Natural killer cell treated with Interleukin-12 subunit alpha and Interleukin-12 subunit beta and Interleukin-15 and Interleukin-18, amount 100 ng/mL, for 72 hours (primary cell): ENCODE measurements at regions not wholly inside any gene's neighbourhood (a gene's known extent, or its start where the extent isn't known, plus 50 kb on each side); places are given as distances from the start of the nearest gene placed in this dataset.
A peak's percentile ranks its signal among the peaks of the same experiment; 100 is the strongest.
"Not testable (repeated sequence)": the region's sequence is repeated elsewhere in the genome, so short reads cannot be mapped to it uniquely, and the experiment has no call there.

Experiments used
- ATAC-seq, 2 donors: fragments of 150-1000 bp; cut with Tn5 transposase in 1 of 2; sonication (Bioruptor Pico), chemical (Tn5 transposase) in 1 of 2; 2 replicates each; pipeline ENCODE4 v1.10.0; 2021
- DNase-seq: peaks from one replicate; pipeline ENCODE4 v3.0.0; 2022; ENCODE audit warnings: low spot score
- H3K27ac Mint-ChIP-seq, 2 donors: 1 replicate in 1 of 2; 2 replicates in 1 of 2; pipeline ENCODE4 v1.8.0; 2022; ENCODE audit warnings: mixed read lengths in 2 of 2, mild to moderate bottlenecking in 1 of 2, moderate library complexity in 1 of 2
- H3K27me3 Mint-ChIP-seq, 2 donors: 1 replicate in 1 of 2; 2 replicates in 1 of 2; pipeline ENCODE4 v1.8.0; 2022; ENCODE audit warnings: mixed read lengths in 2 of 2
- H3K36me3 Mint-ChIP-seq: one replicate; pipeline ENCODE4 v1.8.0; 2022; ENCODE audit warnings: mixed read lengths
- H3K4me1 Mint-ChIP-seq, 2 donors: 1 replicate in 1 of 2; 2 replicates in 1 of 2; pipeline ENCODE4 v1.8.0; 2022; ENCODE audit warnings: low read depth in 2 of 2, mixed read lengths in 2 of 2, mild to moderate bottlenecking in 1 of 2
- H3K4me3 Mint-ChIP-seq: one replicate; pipeline ENCODE4 v1.8.0; 2022; ENCODE audit warnings: mixed read lengths
- H3K9me3 Mint-ChIP-seq: 2 replicates; pipeline ENCODE4 v1.8.0; 2022; ENCODE audit warnings: mixed read lengths

DNA sequence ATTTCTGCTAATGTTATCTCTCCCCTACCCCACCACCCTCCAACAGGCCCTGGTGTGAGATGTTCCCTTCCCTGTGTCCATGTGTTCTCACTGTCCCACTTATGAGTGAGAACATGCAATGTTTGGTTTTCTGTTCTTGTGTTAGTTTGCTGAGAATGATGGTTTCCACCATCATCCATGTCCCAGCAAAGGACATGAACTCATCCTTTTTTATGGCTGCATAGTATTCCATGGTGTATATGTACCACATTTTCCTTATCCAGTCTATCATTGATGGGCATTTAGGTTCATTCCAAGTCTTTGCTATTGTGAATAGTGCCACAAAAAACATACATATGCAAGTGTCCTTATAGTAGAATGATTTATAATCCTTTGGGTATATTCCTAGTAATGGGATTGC is 104.5 kb downstream of the ZNF33B start:
- not testable (repeated sequence) for H3K27me3 Mint-ChIP-seq, ATAC-seq, H3K4me3 Mint-ChIP-seq, H3K27ac Mint-ChIP-seq, H3K4me1 Mint-ChIP-seq, DNase-seq
- Mint-ChIP-seq H3K36me3 (peaks cover 76% of the 10 kb centered on the region), H3K9me3 (peaks cover 42% of the 10 kb centered on the region)

DNA sequence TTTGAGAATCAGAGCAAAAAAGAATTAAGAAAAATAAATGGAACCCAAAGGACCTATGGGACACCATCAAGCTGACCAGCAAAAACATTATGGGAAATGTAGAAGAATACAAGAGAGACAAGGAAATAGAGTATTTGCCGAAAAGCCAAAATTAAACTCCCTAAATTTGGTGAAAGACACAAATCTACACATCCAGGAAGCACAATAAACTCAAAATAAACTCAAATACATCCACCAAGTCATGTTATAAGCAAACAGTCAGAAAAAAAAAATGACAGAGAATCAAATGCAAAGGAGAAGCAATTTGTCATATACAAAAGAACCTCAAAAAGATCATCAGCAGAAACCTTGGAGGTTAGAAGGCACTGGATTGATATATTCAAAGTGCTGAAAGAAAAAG is 105.4 kb downstream of the ZNF33B start:
- ATAC-seq: no peak
- no peaks in the 10 kb centered on the region for H3K4me1 Mint-ChIP-seq
- no peak overlapping the region for H3K27ac Mint-ChIP-seq
- H3K36me3 Mint-ChIP-seq: peaks cover 68% of the 10 kb centered on the region
- H3K9me3 Mint-ChIP-seq: peaks cover 37% of the 10 kb centered on the region
- no peaks in the 10 kb centered on the region for H3K27me3 Mint-ChIP-seq
- DNase-seq: no peak
- H3K4me3 Mint-ChIP-seq: no peak overlapping the region

DNA sequence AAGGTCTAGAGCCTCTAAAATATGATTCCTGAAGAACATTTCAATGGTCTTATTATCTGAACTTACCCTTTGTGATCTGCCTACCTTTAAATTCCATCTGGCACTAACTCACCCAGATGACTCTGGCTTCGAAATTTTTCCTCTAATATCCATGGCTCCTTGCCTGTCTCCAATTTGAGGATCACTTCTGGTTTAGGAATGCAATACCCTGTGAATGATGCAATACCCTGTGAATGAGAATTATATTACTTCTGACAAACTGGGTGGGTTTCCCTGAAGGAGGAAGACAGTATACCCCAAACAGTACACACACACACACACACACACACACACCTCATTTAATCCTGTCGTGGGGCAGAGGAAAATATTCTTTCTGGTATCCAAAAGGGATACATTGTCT is 115.3 kb downstream of the ZNF33B start:
- no peak for DNase-seq
- no peak for ATAC-seq
- Mint-ChIP-seq H3K9me3 (peaks cover 24% of the 10 kb centered on the region), H3K27ac (no peak overlapping the region), H3K4me3 (no peak overlapping the region), H3K4me1 (no peaks in the 10 kb centered on the region), H3K36me3 (peaks cover 60% of the 10 kb centered on the region), H3K27me3 (no peaks in the 10 kb centered on the region)

DNA sequence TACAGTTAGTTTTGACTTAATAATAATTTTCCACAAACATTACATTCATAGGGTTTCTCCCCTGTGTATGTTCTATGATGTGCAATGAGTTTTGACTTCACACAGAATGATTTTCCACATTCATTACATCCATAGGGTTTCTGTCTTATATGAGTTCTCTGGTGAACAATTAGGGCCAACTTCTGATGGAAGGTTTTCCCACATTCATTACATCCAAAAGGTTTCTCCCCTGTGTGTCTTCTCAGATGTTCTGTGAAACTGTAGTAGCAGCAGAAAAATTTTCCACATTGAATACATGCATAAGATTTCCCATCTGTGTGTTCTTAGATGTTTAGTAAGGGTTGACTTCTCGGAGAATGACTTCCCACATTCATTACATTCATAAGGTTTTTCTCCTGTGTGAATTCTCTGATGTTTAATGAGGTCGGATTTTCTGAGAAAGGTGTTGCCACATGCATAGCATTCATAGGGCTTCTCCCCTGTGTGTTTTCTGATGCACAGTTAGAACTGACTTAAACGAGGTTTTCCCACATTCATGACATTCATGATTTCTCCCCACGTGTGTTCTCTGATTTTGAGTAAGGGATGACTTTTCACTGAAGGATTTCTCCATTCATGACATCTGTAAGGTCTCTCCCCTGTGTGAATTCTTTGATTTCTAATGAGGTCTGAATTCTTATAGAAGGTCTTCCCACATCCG is 118.5 kb downstream of the ZNF33B start:
- Mint-ChIP-seq H3K36me3 (peaks cover 77% of the 10 kb centered on the region), H3K4me3 (no peak overlapping the region), H3K27me3 (no peaks in the 10 kb centered on the region), H3K27ac (no peak overlapping the region), H3K4me1 (no peaks in the 10 kb centered on the region), H3K9me3 (peaks cover 39% of the 10 kb centered on the region)
- ATAC-seq (no peak), DNase-seq (no peak)

DNA sequence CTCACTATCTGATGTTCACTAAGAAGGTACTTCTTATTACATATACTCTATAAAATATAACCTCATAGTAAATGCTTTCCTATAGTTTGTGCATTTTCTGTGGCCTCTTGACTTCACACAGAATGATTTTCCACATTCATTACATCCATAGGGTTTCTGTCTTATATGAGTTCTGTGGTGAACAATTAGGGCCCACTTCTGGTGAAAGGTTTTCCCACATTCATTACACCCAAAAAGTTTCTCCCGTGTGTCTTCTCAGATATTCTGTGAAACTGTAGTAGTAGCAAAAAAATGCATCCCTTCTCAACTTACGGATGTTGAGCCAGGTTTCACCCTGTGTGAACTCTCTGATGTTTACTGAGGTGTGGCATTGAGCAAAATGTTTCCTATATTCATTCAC is 119.3 kb downstream of the ZNF33B start:
- Mint-ChIP-seq H3K27me3 (no peaks in the 10 kb centered on the region), H3K36me3 (peaks cover 73% of the 10 kb centered on the region), H3K4me1 (no peaks in the 10 kb centered on the region), H3K27ac (no peak overlapping the region), H3K9me3 (peaks cover 37% of the 10 kb centered on the region), H3K4me3 (no peak overlapping the region)
- DNase-seq: no peak
- ATAC-seq: no peak

DNA sequence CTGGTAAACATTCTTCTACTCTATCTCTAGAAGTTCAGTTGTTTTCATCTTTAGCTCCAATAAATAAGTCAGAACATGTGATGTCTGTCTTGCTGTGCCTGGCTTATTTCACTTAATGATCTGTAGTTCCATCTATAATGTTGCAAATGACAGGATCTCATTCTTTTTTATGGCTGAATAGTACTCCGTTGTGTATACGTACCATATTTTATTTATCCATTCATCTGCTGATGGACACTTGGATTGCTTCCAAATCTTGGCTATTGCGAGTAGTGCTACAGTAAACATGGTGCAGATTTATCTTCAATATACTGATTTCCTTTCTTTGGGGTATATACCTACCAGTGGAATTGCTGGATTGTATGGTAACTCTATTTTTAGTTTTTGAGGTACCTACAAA is 124.4 kb downstream of the ZNF33B start:
- DNase-seq (no peak), ATAC-seq (no peak)
- Mint-ChIP-seq H3K27ac (no peak overlapping the region), H3K4me1 (no peaks in the 10 kb centered on the region), H3K36me3 (peaks cover 56% of the 10 kb centered on the region), H3K27me3 (no peaks in the 10 kb centered on the region), H3K4me3 (no peak overlapping the region), H3K9me3 (peaks cover 43% of the 10 kb centered on the region)

DNA sequence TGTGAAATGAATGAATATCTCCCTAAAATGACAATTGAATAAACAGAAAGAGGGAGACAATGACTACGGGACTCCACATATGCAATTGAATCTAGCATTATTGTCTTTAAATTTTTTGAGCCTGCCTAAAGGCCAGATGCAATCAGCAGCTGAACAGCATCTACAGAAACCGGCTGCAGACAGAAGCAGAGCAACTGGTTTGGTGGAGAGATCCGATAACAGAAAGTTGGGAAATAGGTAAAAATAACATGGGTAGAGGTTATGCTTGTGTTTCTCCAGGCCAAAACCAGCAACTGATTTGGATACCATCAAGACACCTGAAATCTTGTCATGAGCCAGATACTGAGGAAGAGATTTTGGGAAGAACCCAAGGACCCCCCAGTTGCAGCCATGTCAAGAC is 146.6 kb downstream of the ZNF33B start:
- Mint-ChIP-seq H3K27me3 (no peaks in the 10 kb centered on the region), H3K36me3 (no peaks in the 10 kb centered on the region), H3K4me3 (no peak overlapping the region), H3K4me1 (no peaks in the 10 kb centered on the region), H3K27ac (no peak overlapping the region), H3K9me3 (peaks cover 8% of the 10 kb centered on the region)
- DNase-seq: no peak
- ATAC-seq: no peak

DNA sequence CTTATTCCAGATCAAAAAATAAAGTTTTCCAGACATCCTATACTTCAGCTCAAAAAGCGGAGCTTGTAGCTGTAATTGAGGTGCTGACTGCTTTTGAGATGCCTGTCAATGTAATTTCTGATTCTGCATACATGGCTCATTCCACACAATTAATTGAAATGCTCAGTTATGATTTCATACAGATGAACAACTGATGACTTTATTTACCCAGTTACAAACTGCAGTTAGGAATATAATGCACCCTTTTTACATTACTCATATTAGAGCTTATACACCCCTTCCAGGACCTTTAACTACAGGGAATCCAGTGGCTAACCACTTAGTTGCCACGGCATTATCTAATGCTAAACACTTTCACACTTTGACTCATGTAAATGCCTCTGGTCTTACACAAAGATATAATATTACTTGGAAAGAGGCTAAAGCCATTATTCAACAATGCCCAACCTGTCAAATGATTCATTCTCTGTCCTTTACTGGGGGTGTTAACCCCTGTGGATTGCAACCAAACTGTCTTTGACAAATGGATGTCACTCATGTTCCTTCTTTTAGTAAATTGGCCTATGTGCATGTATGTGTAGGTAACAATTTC is 147.3 kb downstream of the ZNF33B start:
- Mint-ChIP-seq H3K4me3 (no peak overlapping the region), H3K4me1 (no peaks in the 10 kb centered on the region), H3K9me3 (peaks cover 9% of the 10 kb centered on the region), H3K27me3 (no peaks in the 10 kb centered on the region), H3K36me3 (no peaks in the 10 kb centered on the region), H3K27ac (no peak overlapping the region)
- ATAC-seq (no peak), DNase-seq (no peak)

DNA sequence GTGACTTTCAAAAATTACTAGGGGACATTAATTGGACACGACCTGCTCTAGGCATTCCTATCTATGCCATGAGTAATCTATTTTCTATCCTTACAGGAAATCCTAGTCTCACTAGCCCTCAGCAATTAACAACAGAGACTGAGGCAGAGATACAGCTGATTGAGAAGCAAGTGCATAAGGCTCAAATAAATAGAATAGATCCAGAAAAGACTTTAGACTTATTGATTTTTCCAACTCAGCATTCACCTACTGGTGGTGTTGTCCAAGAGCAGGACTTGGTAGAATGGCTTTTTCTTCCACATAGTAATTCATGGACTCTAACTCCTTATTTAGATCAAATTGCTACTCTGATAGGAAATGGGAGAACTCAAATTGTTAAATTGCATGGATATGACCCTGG is 148.0 kb downstream of the ZNF33B start:
- no peaks in the 10 kb centered on the region for H3K27me3 Mint-ChIP-seq
- H3K9me3 Mint-ChIP-seq: peaks cover 10% of the 10 kb centered on the region
- H3K4me3 Mint-ChIP-seq: no peak overlapping the region
- H3K4me1 Mint-ChIP-seq: no peaks in the 10 kb centered on the region
- DNase-seq: no peak
- ATAC-seq: no peak
- no peaks in the 10 kb centered on the region for H3K36me3 Mint-ChIP-seq
- no peak overlapping the region for H3K27ac Mint-ChIP-seq

DNA sequence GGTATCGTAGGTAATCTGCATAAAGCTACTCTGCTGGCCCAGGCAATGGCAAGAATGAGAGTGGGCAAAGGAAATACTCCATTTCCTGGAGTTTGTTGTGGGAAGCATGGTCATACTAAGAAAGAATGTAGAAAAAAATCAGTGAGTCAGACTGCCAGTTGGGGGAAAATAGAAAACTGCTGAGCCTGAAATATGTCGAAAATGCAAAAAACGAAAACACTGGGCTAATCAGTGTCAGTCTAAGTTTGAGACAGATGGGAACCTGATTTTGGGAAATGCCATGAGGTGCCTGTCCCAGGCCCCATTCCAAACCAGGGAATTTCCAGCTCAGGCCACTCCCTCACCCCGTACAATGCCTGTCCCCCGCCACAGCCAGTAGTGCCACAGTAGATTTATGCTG is 150.0 kb downstream of the ZNF33B start:
- peaks cover 0 to 1% of the 10 kb centered on the region in 2 donors for H3K27me3 Mint-ChIP-seq
- no peaks in the 10 kb centered on the region for H3K4me1 Mint-ChIP-seq
- H3K27ac Mint-ChIP-seq: no peak overlapping the region
- H3K36me3 Mint-ChIP-seq: no peaks in the 10 kb centered on the region
- no peak for DNase-seq
- H3K4me3 Mint-ChIP-seq: no peak overlapping the region
- no peak for ATAC-seq
- H3K9me3 Mint-ChIP-seq: peaks cover 14% of the 10 kb centered on the region

DNA sequence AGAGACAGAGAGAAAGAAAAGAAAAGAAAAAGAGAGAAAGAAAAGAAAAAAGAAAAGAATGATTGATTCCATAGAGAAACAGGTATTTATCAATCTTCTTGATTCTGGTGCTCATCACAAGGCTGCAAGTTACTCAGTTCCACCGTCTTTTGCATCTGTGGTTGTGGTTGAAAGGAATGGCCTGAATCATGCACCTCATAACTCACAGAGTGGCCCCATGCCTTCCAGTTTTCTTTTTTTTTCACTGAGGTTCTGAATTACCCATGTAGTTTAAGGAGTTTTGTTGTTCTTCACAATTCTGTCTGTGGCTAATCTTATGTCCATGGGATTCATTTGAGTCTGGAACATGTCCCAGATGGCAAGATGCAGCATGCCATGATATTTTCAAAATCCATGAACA is 156.0 kb downstream of the ZNF33B start:
- ATAC-seq: no peak
- Mint-ChIP-seq H3K4me3 (no peak overlapping the region), H3K36me3 (no peaks in the 10 kb centered on the region), H3K9me3 (peaks cover 11% of the 10 kb centered on the region), H3K27me3 (peaks cover 2 to 6% of the 10 kb centered on the region in 2 donors), H3K4me1 (no peaks in the 10 kb centered on the region), H3K27ac (no peak overlapping the region)
- no peak for DNase-seq

DNA sequence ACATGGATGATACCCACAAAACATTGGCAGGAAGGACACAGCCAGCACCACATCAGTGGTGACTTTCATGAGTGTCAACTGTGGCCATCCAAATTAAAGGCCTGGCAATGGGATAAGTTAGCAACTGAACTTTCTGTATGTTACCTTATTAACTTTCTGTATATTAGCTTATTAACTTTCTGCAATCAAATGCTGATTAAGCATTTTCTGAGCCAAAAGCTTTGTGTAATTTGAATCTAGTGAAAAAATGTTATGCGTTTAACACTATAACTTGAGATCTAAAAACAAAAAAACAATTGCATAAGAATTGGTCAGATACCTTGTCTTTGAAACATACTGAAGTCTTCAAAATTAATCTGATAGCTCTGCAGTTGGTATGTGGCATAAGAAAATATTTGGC is 159.3 kb downstream of the ZNF33B start:
- no peak for ATAC-seq
- Mint-ChIP-seq H3K27me3 (peaks cover 6 to 13% of the 10 kb centered on the region in 2 donors), H3K36me3 (peaks cover 5% of the 10 kb centered on the region)

DNA sequence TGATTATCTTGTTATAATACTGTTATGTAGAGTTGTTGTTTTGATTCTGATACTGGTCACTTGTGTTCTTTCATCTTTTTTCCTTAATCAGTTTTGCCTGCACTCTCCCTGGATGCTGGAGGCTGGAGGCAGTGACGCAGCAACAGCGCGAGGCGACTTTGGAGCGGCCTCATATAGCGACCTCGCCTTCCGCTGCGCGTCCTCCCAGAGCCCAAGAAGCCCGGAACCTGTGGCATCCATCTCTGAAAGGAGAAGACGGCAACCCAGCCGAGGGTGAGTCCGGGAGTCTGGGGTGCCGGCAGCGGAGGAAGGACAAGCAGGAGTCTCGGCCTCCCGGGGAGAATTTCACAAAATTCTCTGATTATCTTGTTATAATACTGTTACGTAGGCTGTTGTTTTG is 161.2 kb downstream of the ZNF33B start:
- no peak for ATAC-seq
- Mint-ChIP-seq H3K36me3 (peaks cover 5% of the 10 kb centered on the region), H3K27me3 (peaks cover 0 to 13% of the 10 kb centered on the region in 2 donors), H3K9me3 (no peaks in the 10 kb centered on the region), H3K4me3 (no peak overlapping the region), H3K4me1 (no peaks in the 10 kb centered on the region), H3K27ac (no peak overlapping the region)
- no peak for DNase-seq

More for the DNA sequence above, 159.3 kb downstream of the ZNF33B start:
- Mint-ChIP-seq H3K4me1 (no peaks in the 10 kb centered on the region), H3K27ac (no peak overlapping the region), H3K9me3 (no peaks in the 10 kb centered on the region), H3K4me3 (no peak overlapping the region)
- DNase-seq: no peak

DNA sequence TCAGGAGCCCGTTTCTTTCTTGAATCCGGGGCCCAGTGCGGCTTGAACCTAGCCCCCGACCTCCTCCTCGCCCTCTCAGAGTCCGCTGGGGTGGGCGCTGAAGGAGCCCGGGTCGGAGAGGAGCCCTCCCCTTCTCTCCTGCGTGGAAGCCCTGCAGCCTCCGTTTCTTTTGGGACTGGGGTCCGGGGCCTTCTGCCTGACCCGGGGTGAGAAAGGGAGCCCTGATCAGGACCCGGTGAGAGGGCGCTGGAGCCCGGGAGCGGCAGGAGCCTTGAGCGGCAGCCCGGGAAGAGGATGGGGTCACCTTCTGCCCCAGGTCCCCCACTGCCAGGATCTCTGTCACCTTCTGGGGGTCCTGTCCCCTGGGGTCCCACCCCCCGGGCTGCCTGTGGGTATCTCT is 162.3 kb downstream of the ZNF33B start:
- Mint-ChIP-seq H3K27me3 (peaks cover 0 to 15% of the 10 kb centered on the region in 2 donors), H3K4me3 (no peak overlapping the region), H3K4me1 (no peaks in the 10 kb centered on the region), H3K9me3 (no peaks in the 10 kb centered on the region), H3K27ac (no peak overlapping the region), H3K36me3 (peaks cover 5% of the 10 kb centered on the region)
- no peak for DNase-seq
- ATAC-seq: peak in 1 of 2 donors; percentile 9
